DMS 273 treated with DMSO at 0.1 percent for 48 hours (cell line): ENCODE measurements at regions not wholly inside any gene's neighbourhood (a gene's known extent, or its start where the extent isn't known, plus 50 kb on each side); places are given as distances from the start of the nearest gene placed in this dataset.

Experiments used
- DNase-seq: peaks from one replicate; lab custom pipeline; 2025; lab: John Stamatoyannopoulos, UW

GRCh38 chr18:46266473-46266872 lies 162.3 kb downstream of the HAUS1 start:
- no peak for DNase-seq

GRCh38 chr18:46268671-46269070 lies 164.5 kb downstream of the HAUS1 start:
- DNase-seq: no peak

- DNase-seq: no peak
Observed at GRCh38 chr18:46269275-46269674, 165.1 kb downstream of the HAUS1 start.

- no peak for DNase-seq
Observed at GRCh38 chr18:46271488-46271887, 167.3 kb downstream of the HAUS1 start.

GRCh38 chr18:46273861-46274260 lies 169.7 kb downstream of the HAUS1 start:
- DNase-seq: no peak

GRCh38 chr18:46274266-46274665 lies 170.1 kb downstream of the HAUS1 start:
- no peak for DNase-seq

GRCh38 chr18:46275370-46275769 lies 171.2 kb downstream of the HAUS1 start:
- DNase-seq: no peak

GRCh38 chr18:46276748-46277147 lies 172.6 kb downstream of the HAUS1 start:
- DNase-seq: no peak

GRCh38 chr18:46278481-46279465 lies 174.6 kb downstream of the HAUS1 start:
- DNase-seq: no peak

- DNase-seq: no peak
Observed at GRCh38 chr18:46279673-46280072, 175.5 kb downstream of the HAUS1 start.

GRCh38 chr18:46281185-46282176 lies 177.3 kb downstream of the HAUS1 start:
- DNase-seq: peak; percentile 38

GRCh38 chr18:46282177-46282570 lies 178.0 kb downstream of the HAUS1 start:
- DNase-seq: no peak

- no peak for DNase-seq
Observed at GRCh38 chr18:46282646-46283045, 178.5 kb downstream of the HAUS1 start.

- DNase-seq: no peak
Observed at GRCh38 chr18:46283268-46283667, 179.1 kb downstream of the HAUS1 start.

- DNase-seq: no peak
Observed at GRCh38 chr18:46283895-46284295, 179.7 kb downstream of the HAUS1 start.

- no peak for DNase-seq
Observed at GRCh38 chr18:46289463-46289862, 185.3 kb downstream of the HAUS1 start.

GRCh38 chr18:46289931-46290330 lies 185.7 kb downstream of the HAUS1 start:
- no peak for DNase-seq

- no peak for DNase-seq
Observed at GRCh38 chr18:46290440-46291020, 186.3 kb downstream of the HAUS1 start.

GRCh38 chr18:46291149-46291548 lies 187.0 kb downstream of the HAUS1 start:
- DNase-seq: no peak

GRCh38 chr18:46293742-46294181 lies 189.6 kb downstream of the HAUS1 start:
- no peak for DNase-seq

- no peak for DNase-seq
Observed at GRCh38 chr18:46294318-46294717, 190.1 kb downstream of the HAUS1 start.

- DNase-seq: no peak
Observed at GRCh38 chr18:46294751-46295150, 190.6 kb downstream of the HAUS1 start.
